HCT116 (cell line): ENCODE measurements at regions not wholly inside any gene's neighbourhood (a gene's known extent, or its start where the extent isn't known, plus 50 kb on each side); places are given as distances from the start of the nearest gene placed in this dataset.

Source experiments
- ATAC-seq: fragments of 200-7000 bp; cut with Tn5 transposase; 2 replicates; pipeline ENCODE4 v1.9.1; 2020; ENCODE audit warnings: mild to moderate bottlenecking, moderate library complexity
- BruUV-seq: library from RNA; stranded (reverse); fragments of 400-500 nt; replicated peaks from 2 replicates; lab custom pipeline; 2021; lab: Mats Ljungman, UMichigan
- CTCF ChIA-PET: fragments of 300-600 bp; sonication (Branson Sonifier 250); formaldehyde crosslinking; loops from one replicate; lab custom pipeline; 2021; ENCODE audit warnings: antibody characterized with exemption; lab: Charles Lee
- POLR2A ChIA-PET: fragments of 300-600, 350-600 bp; sonication (Branson Sonifier 250); formaldehyde crosslinking; loops from one replicate; lab custom pipeline; 2021; ENCODE audit warnings: antibody characterized with exemption; lab: Charles Lee
- RAD21 ChIA-PET, 2 experiments: fragments of 300-600 bp; sonication (Branson Sonifier 250); formaldehyde crosslinking; loops; one replicate each; lab custom pipeline; 2023; ENCODE audit warnings: low total read pairs in 2 of 2; ENCODE audit not compliant: uncharacterized antibody in 2 of 2, unreplicated experiment in 2 of 2, low non-redundant PET in 1 of 2; lab: Charles Lee
- DNase-seq: peaks from one replicate; pipeline ENCODE4 v3.0.0-alpha.2; 2010; ENCODE audit warnings: low read depth, low spot score
- H2AFZ ChIP-seq: fragments of 200-600 bp; shearing (Covaris generic), sonication (generic); 2 replicates; pipeline ENCODE4 v1.6.1; 2017; ENCODE audit warnings: low read depth, mixed run types, mixed read lengths, antibody characterized with exemption, low read length; ENCODE audit not compliant: poor library complexity, severe bottlenecking
- H3K27ac ChIP-seq: 2 replicates; pipeline ENCODE4 v1.5.1; 2012; ENCODE audit warnings: low read depth, low read length
- H3K27me3 ChIP-seq: fragments of 200-600 bp; sonication (generic); 2 replicates; pipeline ENCODE4 v1.6.1; 2016; ENCODE audit warnings: mixed run types, low read length, mixed read lengths; ENCODE audit not compliant: insufficient read depth
- H3K36me3 ChIP-seq, 2 experiments: fragments of 200-500 bp in 1 of 2; fragments of 200-600 bp in 1 of 2; sonication (Bioruptor generic) in 1 of 2; sonication (generic) in 1 of 2; 2 replicates each; pipeline versions ENCODE4 v1.5.1 to v1.6.1; 2014 to 2016; ENCODE audit warnings: low read length in 2 of 2, inconsistent platforms in 1 of 2, mixed read lengths in 1 of 2, mixed run types in 1 of 2; ENCODE audit not compliant: insufficient read depth in 2 of 2, control insufficient read depth in 1 of 2
- H3K4me1 ChIP-seq, 2 experiments: fragments of 200-600 bp in 1 of 2; sonication (generic) in 1 of 2; 2 replicates each; pipeline versions ENCODE4 v1.5.1 to v1.6.1; 2012 to 2017; ENCODE audit warnings: low read length in 2 of 2, inconsistent platforms in 1 of 2, mild to moderate bottlenecking in 1 of 2, mixed read lengths in 1 of 2, mixed run types in 1 of 2, moderate library complexity in 1 of 2; ENCODE audit not compliant: insufficient read depth in 2 of 2, control insufficient read depth in 1 of 2
- H3K4me2 ChIP-seq: fragments of 200-600 bp; sonication (generic); 2 replicates; pipeline ENCODE4 v1.6.1; 2017; ENCODE audit warnings: mixed run types, low read length, mixed read lengths
- H3K4me3 ChIP-seq, 2 experiments: fragments of 200-600 bp in 1 of 2; sonication (generic) in 1 of 2; replicated peaks in 1 of 2; 2 replicates each; pipeline ENCODE4 v1.5.1; 2011 to 2016; ENCODE audit warnings: low read length in 2 of 2, control low read depth in 1 of 2, low read depth in 1 of 2, mild to moderate bottlenecking in 1 of 2, mixed read lengths in 1 of 2, mixed run types in 1 of 2
- H3K79me2 ChIP-seq: fragments of 200-600 bp; sonication (generic); 2 replicates; pipeline ENCODE4 v1.6.1; 2017; ENCODE audit warnings: mild to moderate bottlenecking, mixed run types, low read length, moderate library complexity, mixed read lengths; ENCODE audit not compliant: insufficient read depth
- H3K9ac ChIP-seq: fragments of 200-600 bp; sonication (generic); 2 replicates; pipeline ENCODE4 v1.6.1; 2016; ENCODE audit warnings: low read length, mixed read lengths
- H3K9me2 ChIP-seq: fragments of 200-600 bp; sonication (generic), shearing (Covaris generic); 2 replicates; pipeline ENCODE4 v1.6.1; 2017; ENCODE audit warnings: mixed run types, mild to moderate bottlenecking, moderate library complexity; ENCODE audit not compliant: insufficient read depth
- H3K9me3 ChIP-seq, 2 experiments: fragments of 200-500 bp in 1 of 2; fragments of 200-600 bp in 1 of 2; sonication (Bioruptor generic) in 1 of 2; sonication (generic) in 1 of 2; 2 replicates each; pipeline ENCODE4 v1.6.1; 2014 to 2017; ENCODE audit warnings: low read length in 2 of 2, mixed read lengths in 2 of 2, inconsistent platforms in 1 of 2, low read depth in 1 of 2, mild to moderate bottlenecking in 1 of 2, mixed run types in 1 of 2, moderate library complexity in 1 of 2; ENCODE audit not compliant: control insufficient read depth in 1 of 2, insufficient read depth in 1 of 2
- H4K20me1 ChIP-seq: fragments of 200-600 bp; sonication (generic), shearing (Covaris generic); 2 replicates; pipeline ENCODE4 v1.6.1; 2017; ENCODE audit warnings: mixed run types, mild to moderate bottlenecking, moderate library complexity; ENCODE audit not compliant: insufficient read depth
- CBX3 ChIP-seq: IDR thresholded peaks from 2 replicates; pipeline ENCODE4 v1.6.1; 2012; ENCODE audit warnings: low read depth
- CEBPB ChIP-seq: IDR thresholded peaks from 2 replicates; pipeline ENCODE4 v1.6.1; 2012; ENCODE audit warnings: low read depth
- EGR1 ChIP-seq: IDR thresholded peaks from 2 replicates; pipeline ENCODE4 v1.6.1; 2012; ENCODE audit warnings: low read depth
- EZH2 ChIP-seq: fragments of 200-600 bp; sonication (generic); IDR thresholded peaks from 2 replicates; pipeline ENCODE4 v1.6.1; 2017; ENCODE audit warnings: antibody characterized with exemption, mixed run types
- FOSL1 ChIP-seq: IDR thresholded peaks from 2 replicates; pipeline ENCODE4 v1.6.1; 2012; ENCODE audit warnings: low read depth
- JUND ChIP-seq: IDR thresholded peaks from 2 replicates; pipeline ENCODE4 v1.6.1; 2012
- MAX ChIP-seq: IDR thresholded peaks from 2 replicates; pipeline ENCODE4 v1.6.1; 2012
- POLR2AphosphoS5 ChIP-seq: IDR thresholded peaks from 2 replicates; pipeline ENCODE4 v1.6.1; 2011; ENCODE audit warnings: mild to moderate bottlenecking, low read depth, low read length, moderate library complexity
- RAD21 ChIP-seq: IDR thresholded peaks from 2 replicates; pipeline ENCODE4 v1.6.1; 2012; ENCODE audit warnings: low read depth, mild to moderate bottlenecking
- REST ChIP-seq: IDR thresholded peaks from 2 replicates; pipeline ENCODE4 v1.6.1; 2012; ENCODE audit warnings: low read depth
- SIN3A ChIP-seq: IDR thresholded peaks from 2 replicates; pipeline ENCODE4 v1.6.1; 2012; ENCODE audit warnings: low read depth
- SP1 ChIP-seq: IDR thresholded peaks from 2 replicates; pipeline ENCODE4 v1.6.1; 2012; ENCODE audit warnings: low read depth
- SRF ChIP-seq: IDR thresholded peaks from 2 replicates; pipeline ENCODE4 v1.6.1; 2012; ENCODE audit warnings: low read depth
- TCF7L2 ChIP-seq: IDR thresholded peaks from 2 replicates; pipeline ENCODE4 v1.7.0; 2011; ENCODE audit warnings: borderline replicate concordance, inconsistent platforms; ENCODE audit not compliant: insufficient read depth, insufficient read length; ENCODE audit errors: extremely low read depth
- YY1 ChIP-seq: IDR thresholded peaks from 2 replicates; pipeline ENCODE4 v1.6.1; 2011; ENCODE audit warnings: low read length, low read depth, moderate library complexity, mild to moderate bottlenecking; ENCODE audit not compliant: insufficient replicate concordance; ENCODE audit errors: extremely low read depth
- ZBTB33 ChIP-seq: IDR thresholded peaks from 2 replicates; pipeline ENCODE4 v1.6.1; 2011; ENCODE audit warnings: mild to moderate bottlenecking, low read length, moderate library complexity; ENCODE audit not compliant: insufficient replicate concordance; ENCODE audit errors: extremely low read depth
- ZFX ChIP-seq: fragments of 450-650 bp; IDR thresholded peaks from 2 replicates; pipeline ENCODE4 v1.6.1; 2017
- ZNF274 ChIP-seq: fragments of 200-500 bp; sonication (Bioruptor generic); IDR thresholded peaks from 2 replicates; pipeline ENCODE4 v1.6.1; 2014; ENCODE audit warnings: mild to moderate bottlenecking, low read depth, low read length, inconsistent platforms
- intact Hi-C: fragments of 100-400 bp; cut with micrococcal nuclease; formaldehyde crosslinking; loops from 2 replicates; pipeline ENCODE4 v1.10.0; 2022

- RAD21 ChIA-PET, result no interaction called here
- Histone ChIP-seq H3K9me2 (no peaks in the 10 kb centered on the region), H3K4me2 (no peak overlapping the region), H3K27ac (no peak overlapping the region), H3K4me3 (no peak overlapping the region), H3K27me3 (no peaks in the 10 kb centered on the region), H3K4me1 (no peaks in the 10 kb centered on the region), H2AFZ (no peak overlapping the region), H4K20me1 (no peaks in the 10 kb centered on the region), H3K9me3 (no peaks in the 10 kb centered on the region), H3K79me2 (no peaks in the 10 kb centered on the region), H3K36me3 (no peaks in the 10 kb centered on the region), H3K9ac (no peak overlapping the region)
- CTCF ChIA-PET, result no interaction called here
- POLR2A ChIA-PET, result no interaction called here
- TF ChIP-seq FOSL1, result no peak
- no peak for TF ChIP-seq SIN3A
- no peak for TF ChIP-seq MAX
- no peak for TF ChIP-seq SP1
- no peak for TF ChIP-seq POLR2AphosphoS5
- no peak for TF ChIP-seq ZNF274
- TF ChIP-seq ZBTB33, result no peak
- TF ChIP-seq ZFX, result no peak
- TF ChIP-seq TCF7L2, result no peak
- no peak for TF ChIP-seq CEBPB
- TF ChIP-seq RAD21, result no peak
- no peak for TF ChIP-seq EGR1
- TF ChIP-seq EZH2, result no peak
- no peak for TF ChIP-seq JUND
- TF ChIP-seq YY1, result no peak
- TF ChIP-seq CBX3, result no peak
- no peak for TF ChIP-seq REST
- TF ChIP-seq SRF, result no peak
- DNase-seq (no peak), ATAC-seq (no peak)
- no TSS peak for BruUV-seq
- intact Hi-C loops, result no loop called here
These were observed 137.6 kb downstream of the VRK1 start for GRCh38 chr14:96934638-96935330.
